ENCODE measurements at regions not wholly inside any gene's neighbourhood (a gene's known extent, or its start where the extent isn't known, plus 50 kb on each side); places are given as distances from the start of the nearest gene placed in this dataset.

- no peak overlapping the region for H3K27ac ChIP-seq (ENCODE audit: insufficient read depth, low read length)
- no peak overlapping the region for H3K4me2 ChIP-seq (ENCODE audit: extremely low read depth, insufficient read depth, low read length)
- no peak for TF ChIP-seq CTCF (conservative IDR thresholded peaks at IDR 0.05 in 1 of 2, IDR thresholded peaks at IDR 0.05 in 1 of 2; ENCODE audit: low read depth in 1 of 2, low read length in 2 of 2)
- TF ChIP-seq EZH2 (IDR thresholded peaks at IDR 0.05; ENCODE audit: low read length, missing control alignments), result no peak
- no peaks in the 10 kb centered on the region for H3K4me1 ChIP-seq (ENCODE audit: control insufficient read depth, extremely low read depth, insufficient read depth, low read length)
- H3K4me3 ChIP-seq (replicated peaks in 1 of 4; ENCODE audit: control extremely low read depth in 1 of 4, insufficient read depth in 1 of 4, low read depth in 3 of 4, low read length in 4 of 4), result no peak overlapping the region
- no peaks in the 10 kb centered on the region for H4K20me1 ChIP-seq (ENCODE audit: control insufficient read depth, extremely low read depth, insufficient read depth, low read length)
- no peaks in the 10 kb centered on the region for H3K9me3 ChIP-seq (ENCODE audit: control insufficient read depth, insufficient read depth, low read depth, low read length)
- no peaks in the 10 kb centered on the region for H3K36me3 ChIP-seq (ENCODE audit: control insufficient read depth, insufficient read depth, low read length)
- H2AFZ ChIP-seq (ENCODE audit: low read length), result no peak overlapping the region
- no peaks in the 10 kb centered on the region for H3K79me2 ChIP-seq (ENCODE audit: control insufficient read depth, insufficient read depth, low read length)
- DNase-seq (ENCODE audit: low read depth in 2 of 2), result no peak
- no peak overlapping the region for H3K9ac ChIP-seq (ENCODE audit: insufficient read depth, low read length)
- H3K27me3 ChIP-seq (ENCODE audit: control insufficient read depth, insufficient read depth, low read length), result no peaks in the 10 kb centered on the region
These were observed 51.2 kb upstream of the FAM47B start for GRCh38 chrX:34891391-34891790.
